Limb (tissue), 2 donors: ENCODE measurements at regions not wholly inside any gene's neighbourhood (a gene's known extent, or its start where the extent isn't known, plus 50 kb on each side); places are given as distances from the start of the nearest gene placed in this dataset.

Experiments
- DNase-seq, 2 donors: peaks; one replicate each; pipeline ENCODE4 v3.0.0-alpha.2; 2016; ENCODE audit errors: extremely low spot score in 2 of 2

- DNase-seq = no peak
These were observed 665.5 kb downstream of the NTRK3 start for GRCh38 chr15:87591042-87591441.

- no peak for DNase-seq
These were observed 667.4 kb downstream of the NTRK3 start for GRCh38 chr15:87589134-87589533.

GRCh38 chr15:87582169-87582568 is 674.4 kb downstream of the NTRK3 start:
- no peak for DNase-seq

GRCh38 chr15:87579537-87579936 is 677.0 kb downstream of the NTRK3 start:
- DNase-seq = no peak

DNA sequence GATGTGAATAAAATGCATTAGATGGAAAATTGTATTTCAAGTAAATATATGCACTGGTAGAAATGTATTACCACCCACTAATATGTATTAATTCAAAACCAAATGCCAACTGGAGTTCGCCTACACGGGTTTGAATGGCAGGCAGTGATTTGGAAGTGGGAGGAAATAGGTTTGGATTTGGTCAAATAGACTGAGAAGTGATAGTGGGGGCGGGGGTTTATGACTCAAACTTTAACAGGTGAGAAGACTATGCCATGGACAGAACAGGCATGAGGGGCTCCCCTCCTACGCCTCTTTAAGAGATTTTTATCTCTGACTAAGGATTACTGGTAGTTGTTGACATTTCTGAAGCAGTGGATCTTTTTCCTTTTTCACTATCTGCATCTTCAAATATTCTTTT is 677.8 kb downstream of the NTRK3 start:
- no peak for DNase-seq

DNA sequence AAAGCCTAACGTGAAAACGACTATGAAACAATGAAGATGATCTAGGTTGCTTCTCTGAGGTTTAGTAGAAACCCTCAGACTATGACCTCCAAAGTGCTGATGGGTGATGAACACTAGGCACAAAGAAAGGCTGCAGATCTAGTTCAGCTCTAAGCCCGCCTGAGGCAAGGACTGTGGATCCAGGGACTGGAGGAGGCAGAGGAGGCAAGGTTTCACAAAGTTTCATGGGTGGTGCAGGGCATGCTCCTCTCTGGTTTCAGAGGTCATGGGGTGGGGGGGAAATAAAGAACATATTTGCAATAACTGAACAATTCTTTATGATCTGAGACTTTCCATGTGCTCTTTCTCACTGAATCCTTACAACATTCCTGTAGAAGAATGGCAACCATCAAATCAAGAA is 679.2 kb downstream of the NTRK3 start:
- DNase-seq = no peak

DNA sequence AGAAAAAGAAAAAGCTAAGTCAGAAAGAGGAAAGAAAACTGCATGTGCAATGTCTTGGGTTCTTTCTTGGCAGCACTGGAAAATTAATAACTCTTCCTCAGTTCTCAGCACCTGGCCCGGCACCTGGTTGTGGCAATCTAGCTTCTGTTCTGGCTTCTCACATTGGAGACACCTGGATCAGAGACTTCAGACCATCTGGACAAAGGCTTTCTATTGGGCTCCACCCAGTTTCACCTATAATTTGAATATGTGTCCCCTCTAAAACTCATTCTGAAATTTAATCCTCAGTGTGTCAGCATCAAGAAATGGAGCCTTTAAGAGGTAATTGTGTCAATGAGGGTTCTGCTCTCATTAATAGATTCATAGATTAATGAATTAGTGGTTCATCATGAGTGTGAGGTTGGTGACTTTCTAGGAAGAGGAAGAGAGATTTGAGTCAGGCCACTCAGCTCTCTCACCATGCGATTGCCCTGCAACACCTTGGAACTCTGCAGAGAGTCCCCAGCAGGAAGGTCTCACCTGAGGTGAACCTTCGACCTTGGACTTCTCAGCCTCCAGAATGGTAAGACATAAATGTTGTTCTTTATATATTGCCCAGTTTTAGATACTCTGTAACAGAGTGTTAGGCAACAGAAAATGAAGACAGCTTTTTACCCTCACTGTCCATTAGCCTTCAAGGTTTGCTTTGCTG is 679.9 kb downstream of the NTRK3 start:
- no peak for DNase-seq

DNA sequence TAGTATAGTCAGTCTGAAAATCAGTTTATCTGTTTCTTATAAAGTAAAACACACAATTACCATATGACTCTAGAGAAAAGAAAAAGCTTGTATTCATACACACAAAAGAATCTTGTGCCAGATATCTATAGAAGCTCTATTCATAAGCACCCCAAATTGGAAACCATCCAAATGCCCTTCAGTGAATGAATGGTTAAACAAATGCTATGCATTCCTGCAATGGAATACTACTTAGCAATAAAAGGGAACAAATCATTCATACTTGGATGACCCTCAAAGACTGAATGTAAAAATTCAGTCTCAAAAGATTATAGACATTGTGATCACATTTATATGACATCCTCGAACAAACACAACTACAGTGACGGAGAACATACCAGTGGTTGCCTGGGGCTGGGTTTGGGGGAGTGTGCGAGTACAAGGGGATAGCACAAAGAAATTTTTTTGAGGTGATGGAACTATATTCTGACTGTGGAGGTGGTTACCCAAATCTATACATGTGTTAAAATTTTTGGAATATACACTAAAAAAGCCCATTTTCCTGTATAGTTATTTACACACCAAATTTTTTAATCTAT is 680.6 kb downstream of the NTRK3 start:
- no peak for DNase-seq

DNA sequence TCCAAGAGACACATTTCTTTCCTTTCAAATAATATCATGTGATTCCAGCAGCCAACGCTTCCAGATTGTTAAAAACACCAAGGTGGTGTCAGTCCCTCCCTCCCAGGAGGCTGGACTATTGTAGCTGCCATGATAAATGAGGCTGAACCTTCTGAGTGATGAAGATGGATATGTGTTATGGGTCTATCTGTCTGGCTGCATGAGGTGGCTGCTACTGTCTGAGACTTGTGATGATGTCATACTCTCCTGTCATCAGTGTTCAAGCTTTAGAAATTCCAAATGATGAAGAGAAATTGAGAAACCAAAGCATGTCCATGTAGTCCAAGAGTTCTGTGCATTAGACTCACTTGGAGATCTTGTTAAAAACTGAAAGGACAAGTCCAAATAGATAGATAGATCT is 683.0 kb downstream of the NTRK3 start:
- DNase-seq = no peak

DNA sequence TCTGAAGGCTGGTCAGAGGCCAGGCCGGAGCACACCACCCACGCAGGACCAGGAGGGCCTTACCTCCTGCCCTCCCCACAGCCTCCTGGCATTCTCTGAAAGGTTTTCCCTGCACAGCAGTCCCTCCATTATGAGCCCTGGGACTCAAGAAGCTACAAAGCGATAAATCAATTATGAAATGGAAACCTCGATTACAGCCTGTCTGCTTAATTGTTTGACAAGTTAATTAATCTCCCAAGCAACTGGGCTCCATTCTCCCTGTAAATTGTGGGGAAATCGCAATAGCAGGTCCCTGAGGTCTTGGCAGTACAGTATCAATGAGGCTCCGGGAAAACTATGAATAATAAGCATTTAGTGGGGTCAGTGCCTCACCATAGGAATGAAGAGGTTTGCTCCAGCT is 683.5 kb downstream of the NTRK3 start:
- DNase-seq = no peak

GRCh38 chr15:87572381-87572910 is 684.1 kb downstream of the NTRK3 start:
- DNase-seq = no peak

GRCh38 chr15:87570206-87570605 is 686.3 kb downstream of the NTRK3 start:
- no peak for DNase-seq

DNA sequence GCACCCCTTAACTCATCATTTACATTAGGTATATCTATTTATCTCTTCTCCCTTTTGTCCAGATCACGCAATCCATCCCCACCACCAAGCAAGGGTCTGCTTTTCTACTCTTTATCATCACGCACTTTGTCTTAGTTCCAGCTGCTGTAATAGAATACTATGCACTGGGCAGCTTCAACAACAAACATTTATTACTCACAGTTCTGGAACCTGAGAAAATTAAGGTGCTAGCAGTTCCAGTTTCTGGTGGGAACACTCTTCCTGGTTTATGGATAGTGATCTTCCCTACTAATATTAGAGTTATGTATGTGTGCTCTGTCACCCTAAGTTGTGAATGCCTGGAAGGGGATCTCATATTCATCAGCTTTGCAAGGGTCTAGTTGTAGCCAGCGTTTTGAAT is 687.0 kb downstream of the NTRK3 start:
- no peak for DNase-seq

GRCh38 chr15:87567406-87568030 is 689.0 kb downstream of the NTRK3 start:
- DNase-seq = peak in 1 of 2 donors; percentile 15

DNA sequence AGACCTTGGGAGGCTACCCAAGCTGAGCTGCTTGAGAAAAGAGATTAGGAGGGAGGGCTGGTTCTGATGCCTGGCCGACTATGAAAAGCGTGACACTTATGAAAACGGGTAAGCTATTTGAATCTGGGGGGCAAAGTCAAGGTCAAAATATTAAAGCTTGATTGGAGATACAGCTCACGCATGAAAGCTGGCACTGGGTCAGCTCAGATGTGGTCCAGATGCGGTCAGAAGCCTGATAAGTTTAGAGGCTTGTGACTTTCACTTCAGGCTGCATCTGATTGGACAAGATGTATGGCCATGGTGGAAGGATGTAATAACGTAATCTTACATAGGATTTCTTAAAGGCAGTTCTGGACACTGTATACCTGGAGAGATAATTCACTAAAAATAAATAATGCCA is 690.3 kb downstream of the NTRK3 start:
- DNase-seq = no peak

DNA sequence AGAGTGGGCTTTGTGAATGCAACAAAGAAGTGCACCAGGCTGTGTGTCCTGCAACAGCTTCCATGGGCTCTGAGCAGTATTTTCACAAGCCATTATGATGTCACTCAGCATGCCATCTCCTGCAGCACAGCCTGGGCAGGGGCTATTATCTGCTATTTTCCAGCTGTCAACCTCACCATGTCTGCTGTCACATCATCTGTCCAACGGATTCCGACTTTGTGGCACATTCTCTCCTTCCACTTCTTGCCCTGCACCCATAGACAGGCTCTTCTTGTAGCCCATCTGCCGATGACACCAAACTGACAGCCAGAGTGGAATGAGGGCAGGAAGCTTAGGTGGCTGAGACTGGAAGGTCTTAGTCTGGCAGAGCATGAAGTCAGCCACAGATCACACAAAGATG is 691.9 kb downstream of the NTRK3 start:
- no peak for DNase-seq

DNA sequence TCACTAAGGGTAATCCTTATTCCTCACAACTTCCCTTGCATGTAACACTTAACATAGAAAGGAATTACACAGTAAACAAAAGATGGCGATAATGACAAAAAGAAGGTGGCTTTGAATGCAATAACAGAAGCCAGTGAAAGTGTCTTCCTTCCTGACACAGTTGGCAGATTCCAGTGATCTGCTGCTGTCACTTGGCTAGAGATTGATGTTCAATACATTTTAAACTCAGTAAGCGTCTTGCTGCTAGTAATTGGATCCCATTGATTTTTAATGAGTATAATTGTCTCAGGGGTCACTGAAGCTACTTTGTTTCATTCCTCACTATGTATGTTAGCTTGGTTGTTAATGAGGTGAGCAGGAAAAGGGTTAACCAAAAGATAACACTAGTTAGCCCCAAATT is 692.7 kb downstream of the NTRK3 start:
- DNase-seq = no peak

DNA sequence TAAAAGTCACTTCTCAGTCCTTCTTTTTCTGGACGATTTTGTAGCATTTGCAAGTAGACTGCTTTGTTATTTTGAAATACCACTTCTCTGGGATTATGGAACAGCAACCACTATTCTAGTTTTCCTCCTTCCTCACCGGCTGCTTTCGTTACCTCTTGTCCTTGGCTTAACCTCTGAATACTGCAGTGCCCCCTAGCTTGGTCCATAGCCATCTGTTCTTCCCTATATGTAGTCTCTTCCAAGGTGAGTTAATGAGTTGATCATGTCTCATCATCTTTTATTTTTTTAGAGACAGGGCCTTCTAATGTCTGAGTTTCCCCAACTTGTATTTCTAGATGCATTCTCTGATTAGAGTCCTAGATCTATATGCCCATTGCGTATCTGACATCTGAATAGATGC is 694.3 kb downstream of the NTRK3 start:
- DNase-seq = no peak

- no peak for DNase-seq
These were observed 694.9 kb downstream of the NTRK3 start for GRCh38 chr15:87561641-87562040.

DNA sequence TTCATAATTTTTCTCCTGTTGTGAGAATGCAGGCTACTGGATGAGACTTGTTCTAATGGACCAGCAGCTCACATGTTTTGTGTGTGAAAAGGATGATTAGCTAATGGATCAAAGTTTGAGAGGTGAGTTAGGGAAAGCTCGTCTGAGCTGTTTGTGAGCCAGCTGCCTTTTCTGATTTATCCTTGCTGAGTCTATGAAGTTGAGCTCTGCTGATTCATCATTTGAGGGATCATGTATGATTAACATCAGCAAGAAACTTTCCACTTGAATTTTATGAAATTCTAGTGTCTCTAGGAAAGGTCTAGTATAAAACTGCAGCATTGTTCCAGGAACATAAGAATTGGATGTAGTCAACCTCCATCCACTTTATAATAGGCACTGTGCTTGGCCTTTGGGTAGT is 698.7 kb downstream of the NTRK3 start:
- DNase-seq = no peak

GRCh38 chr15:87556886-87557285 is 699.7 kb downstream of the NTRK3 start:
- no peak for DNase-seq

GRCh38 chr15:87549860-87550259 is 706.7 kb downstream of the NTRK3 start:
- no peak for DNase-seq

GRCh38 chr15:87549296-87549695 is 707.2 kb downstream of the NTRK3 start:
- no peak for DNase-seq
